Prostate gland (tissue), 2 donors: ENCODE measurements at regions not wholly inside any gene's neighbourhood (a gene's known extent, or its start where the extent isn't known, plus 50 kb on each side); places are given as distances from the start of the nearest gene placed in this dataset.

ENCODE experiments used
- CTCF ChIP-seq, 4 experiments: fragments of 200-600 bp in 2 of 4; fragments of 450-650 bp in 2 of 4; sonication (generic) in 2 of 4; IDR thresholded peaks; 1 replicate in 3 of 4; 2 replicates in 1 of 4; pipeline ENCODE4 v1.5.1; 2016 to 2019; ENCODE audit warnings: antibody characterized with exemption in 4 of 4, mild to moderate bottlenecking in 2 of 4, moderate library complexity in 2 of 4
- POLR2A ChIP-seq: fragments of 450-650 bp; IDR thresholded peaks from one replicate; pipeline ENCODE4 v1.6.1; 2016; ENCODE audit warnings: antibody characterized with exemption, mild to moderate bottlenecking
- POLR2AphosphoS5 ChIP-seq: sonication (generic); formaldehyde crosslinking; IDR thresholded peaks from one replicate; pipeline ENCODE4 v1.6.1; 2017; ENCODE audit warnings: antibody characterized with exemption

DNA sequence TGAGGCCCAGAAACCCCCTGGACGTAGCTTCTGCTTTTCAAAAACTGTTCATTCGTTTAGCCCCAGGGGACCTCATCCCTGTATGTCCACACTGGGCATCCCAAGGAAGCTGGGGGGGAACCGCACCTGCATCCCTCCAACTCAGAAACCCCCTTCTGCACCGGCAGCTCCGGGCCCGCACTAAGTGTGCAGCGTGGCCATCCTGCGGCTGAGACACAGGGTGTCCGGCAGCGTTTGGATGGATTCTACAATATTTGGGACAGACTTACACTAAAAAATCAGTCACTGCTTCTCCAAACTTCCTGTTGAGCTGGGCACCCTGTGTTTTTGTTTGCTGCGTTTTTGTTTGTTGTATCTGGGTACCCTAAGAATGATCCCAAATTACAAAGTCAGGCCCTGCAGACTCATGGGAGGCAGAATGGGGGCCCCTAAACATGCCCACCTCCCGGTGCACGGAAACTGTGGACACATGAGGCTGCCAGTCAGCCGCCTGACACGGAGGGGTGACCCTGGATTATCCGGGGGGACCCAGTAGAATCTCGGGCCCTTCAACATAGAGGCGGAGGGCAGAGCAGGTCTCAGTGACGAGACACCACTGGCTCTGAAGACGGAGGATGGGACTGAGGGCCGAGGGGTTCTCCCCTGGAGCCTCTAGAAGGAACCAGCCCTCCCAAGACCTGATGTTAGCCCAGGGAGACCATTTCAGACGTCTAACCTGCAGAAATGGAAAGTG lies 88.2 kb upstream of the BHLHE23 start:
- no peak for TF ChIP-seq CTCF (IDR thresholded peaks at IDR 0.05)
- TF ChIP-seq POLR2A = no peak
- no peak for TF ChIP-seq POLR2AphosphoS5
